ENCODE measurements at regions not wholly inside any gene's neighbourhood (a gene's known extent, or its start where the extent isn't known, plus 50 kb on each side); places are given as distances from the start of the nearest gene placed in this dataset.

DNA sequence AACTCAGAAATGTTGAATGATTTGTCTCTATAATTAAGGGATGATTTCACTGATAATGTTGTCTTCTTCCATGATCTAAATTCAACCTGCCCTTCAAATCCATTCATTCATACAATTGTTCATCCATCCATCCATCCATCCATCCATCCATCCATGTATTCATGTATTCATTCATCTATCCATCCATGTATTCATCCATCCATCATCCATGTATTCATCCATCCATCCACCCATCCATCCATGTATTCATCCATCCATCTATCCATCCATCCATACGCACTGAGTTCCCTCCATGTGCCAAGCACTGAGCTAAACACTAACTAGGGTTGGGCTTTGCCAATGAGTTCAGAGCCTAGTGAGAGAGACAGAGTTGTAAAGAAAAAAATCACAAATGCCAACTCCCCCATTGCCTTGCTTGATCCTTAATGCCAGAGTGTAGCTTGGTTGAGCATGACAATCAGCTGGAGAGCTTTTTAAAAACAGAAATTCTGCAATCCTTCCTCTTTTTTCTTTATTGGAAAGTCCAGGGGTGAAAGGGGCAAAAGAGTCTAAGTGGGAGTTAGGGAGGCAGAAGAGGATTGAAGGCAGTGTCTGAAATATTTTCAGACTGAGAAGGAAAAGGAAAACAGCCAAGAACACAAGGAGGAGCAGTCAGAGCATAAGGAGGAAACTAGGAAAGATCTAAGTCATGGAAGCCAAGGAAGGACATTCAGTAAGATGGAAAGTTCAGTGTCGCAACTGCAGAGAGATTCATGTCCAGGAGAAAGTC is 92.4 kb upstream of the ERG start:
- TF ChIP-seq, protein P1, sequence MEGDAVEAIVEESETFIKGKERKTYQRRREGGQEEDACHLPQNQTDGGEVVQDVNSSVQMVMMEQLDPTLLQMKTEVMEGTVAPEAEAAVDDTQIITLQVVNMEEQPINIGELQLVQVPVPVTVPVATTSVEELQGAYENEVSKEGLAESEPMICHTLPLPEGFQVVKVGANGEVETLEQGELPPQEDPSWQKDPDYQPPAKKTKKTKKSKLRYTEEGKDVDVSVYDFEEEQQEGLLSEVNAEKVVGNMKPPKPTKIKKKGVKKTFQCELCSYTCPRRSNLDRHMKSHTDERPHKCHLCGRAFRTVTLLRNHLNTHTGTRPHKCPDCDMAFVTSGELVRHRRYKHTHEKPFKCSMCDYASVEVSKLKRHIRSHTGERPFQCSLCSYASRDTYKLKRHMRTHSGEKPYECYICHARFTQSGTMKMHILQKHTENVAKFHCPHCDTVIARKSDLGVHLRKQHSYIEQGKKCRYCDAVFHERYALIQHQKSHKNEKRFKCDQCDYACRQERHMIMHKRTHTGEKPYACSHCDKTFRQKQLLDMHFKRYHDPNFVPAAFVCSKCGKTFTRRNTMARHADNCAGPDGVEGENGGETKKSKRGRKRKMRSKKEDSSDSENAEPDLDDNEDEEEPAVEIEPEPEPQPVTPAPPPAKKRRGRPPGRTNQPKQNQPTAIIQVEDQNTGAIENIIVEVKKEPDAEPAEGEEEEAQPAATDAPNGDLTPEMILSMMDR (conservative IDR thresholded peaks at IDR 0.05 in 1 of 2, IDR thresholded peaks at IDR 0.05 in 1 of 2; ENCODE audit: low read depth in 1 of 2, low read length in 2 of 2), result no peak
- TF ChIP-seq EZH2 (IDR thresholded peaks at IDR 0.05; ENCODE audit: low read length, missing control alignments), result no peak

All from fibroblast of lung (primary cell).